SH-SY5Y (cell line): ENCODE measurements at regions not wholly inside any gene's neighbourhood (a gene's known extent, or its start where the extent isn't known, plus 50 kb on each side); places are given as distances from the start of the nearest gene placed in this dataset.

ENCODE experiments used
- GATA2 ChIP-seq: IDR thresholded peaks from 2 replicates; pipeline ENCODE4 v1.6.1; 2011; ENCODE audit warnings: mild to moderate bottlenecking, low read depth, low read length
- GATA3 ChIP-seq: IDR thresholded peaks from 2 replicates; pipeline ENCODE4 v1.6.1; 2011; ENCODE audit warnings: low read depth, mild to moderate bottlenecking, low read length, moderate library complexity

GRCh38 chr4:12016729-12017128 is 588.0 kb upstream of the HS3ST1 start:
- TF ChIP-seq GATA3, result no peak
- TF ChIP-seq GATA2, result no peak
